ENCODE measurements at regions not wholly inside any gene's neighbourhood (a gene's known extent, or its start where the extent isn't known, plus 50 kb on each side); places are given as distances from the start of the nearest gene placed in this dataset.

DNA sequence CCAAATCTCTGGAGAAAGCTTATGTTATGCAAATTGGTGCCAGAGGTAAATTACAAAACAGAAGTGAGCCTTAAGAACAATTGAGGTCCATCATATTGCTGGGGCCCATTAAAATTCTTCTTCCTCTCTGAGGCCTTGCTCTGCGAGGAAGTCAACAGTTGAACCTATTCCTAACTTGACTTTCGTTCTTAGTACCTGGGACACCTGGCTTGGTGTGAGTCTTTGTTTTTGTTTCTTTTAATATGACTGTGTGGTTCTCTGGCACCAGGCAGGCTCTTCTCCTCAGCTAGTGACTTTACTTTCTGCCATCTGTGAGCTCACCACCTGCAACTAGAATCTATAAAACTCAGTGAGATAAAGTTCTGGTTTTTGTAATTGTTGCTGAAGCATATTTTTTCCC, 120.4 kb downstream of the CBLN1 start:
- Histone ChIP-seq H3K4me3 (ENCODE audit: low read depth, low read length) (no peak overlapping the region), H3K27me3 (ENCODE audit: control insufficient read depth, insufficient read depth, low read length) (no peaks in the 10 kb centered on the region), H3K36me3 (ENCODE audit: control insufficient read depth, insufficient read depth, low read length) (no peaks in the 10 kb centered on the region)
- ChIA-PET CTCF (no interaction called here), POLR2A (no interaction called here)
- TF ChIP-seq CTCF (IDR thresholded peaks at IDR 0.05; ENCODE audit: insufficient read depth, low read depth, low read length) = no peak
- no peak for DNase-seq (ENCODE audit: low read depth)

DNA sequence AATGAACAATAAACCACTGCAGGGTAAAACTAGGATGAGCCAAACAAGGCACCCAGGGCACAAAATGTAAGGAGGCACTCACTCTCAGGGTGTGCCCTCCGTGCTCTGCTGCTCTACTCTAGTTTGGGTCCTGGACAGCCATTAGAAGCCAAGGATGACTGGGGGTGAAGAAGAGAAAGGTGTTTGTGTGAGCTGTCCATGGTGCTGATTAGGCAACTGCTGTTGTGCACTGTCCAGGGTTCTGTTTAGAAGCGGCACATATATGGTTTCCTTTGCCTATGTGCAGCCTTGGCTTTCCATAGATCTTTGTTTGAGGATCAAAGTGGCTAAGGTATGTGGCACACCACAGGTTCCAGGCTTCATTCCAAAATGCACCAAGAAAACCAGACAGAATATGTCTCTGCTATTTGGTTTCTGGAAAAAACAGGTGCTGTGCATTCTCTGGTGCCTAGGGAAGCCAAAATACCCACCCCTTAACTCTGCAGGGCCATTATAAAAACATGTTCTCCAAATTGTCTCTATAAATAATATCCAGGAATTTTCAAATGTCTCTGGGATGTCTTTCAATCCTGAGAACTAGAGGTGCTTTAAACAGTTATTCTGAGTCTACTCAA, 123.5 kb downstream of the CBLN1 start:
- CTCF ChIA-PET = no interaction called here
- Histone ChIP-seq H3K36me3 (ENCODE audit: control insufficient read depth, insufficient read depth, low read length) (no peaks in the 10 kb centered on the region), H3K4me3 (ENCODE audit: low read depth, low read length) (no peak overlapping the region), H3K27me3 (ENCODE audit: control insufficient read depth, insufficient read depth, low read length) (no peaks in the 10 kb centered on the region)
- POLR2A ChIA-PET = no interaction called here
- TF ChIP-seq CTCF (IDR thresholded peaks at IDR 0.05; ENCODE audit: insufficient read depth, low read depth, low read length) = no peak
- DNase-seq (ENCODE audit: low read depth) = no peak

DNA sequence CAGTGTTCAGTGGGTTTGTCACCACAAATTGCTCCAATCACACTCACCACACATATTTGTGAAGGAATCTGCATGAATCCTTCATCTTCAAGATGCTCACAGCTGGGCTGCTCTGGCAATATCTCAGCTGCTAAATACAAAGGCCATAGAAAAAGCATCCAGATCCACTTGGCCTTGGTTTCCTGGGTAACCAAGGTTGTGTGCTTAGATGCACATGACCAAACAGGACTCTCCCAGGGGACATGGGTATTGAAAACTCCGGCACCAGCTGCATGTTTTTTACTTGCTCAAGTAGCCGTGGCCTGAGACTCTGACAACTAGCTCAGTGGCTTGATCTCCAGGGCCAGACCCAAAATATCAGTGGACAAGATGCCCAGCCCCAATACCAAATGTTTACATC, 131.3 kb downstream of the CBLN1 start:
- no peak for TF ChIP-seq CTCF (IDR thresholded peaks at IDR 0.05; ENCODE audit: insufficient read depth, low read depth, low read length)
- H3K36me3 ChIP-seq (ENCODE audit: control insufficient read depth, insufficient read depth, low read length) = no peaks in the 10 kb centered on the region
- ChIA-PET POLR2A (no interaction called here), CTCF (no interaction called here)
- H3K4me3 ChIP-seq (ENCODE audit: low read depth, low read length) = no peak overlapping the region
- no peak for DNase-seq (ENCODE audit: low read depth)
- no peaks in the 10 kb centered on the region for H3K27me3 ChIP-seq (ENCODE audit: control insufficient read depth, insufficient read depth, low read length)

DNA sequence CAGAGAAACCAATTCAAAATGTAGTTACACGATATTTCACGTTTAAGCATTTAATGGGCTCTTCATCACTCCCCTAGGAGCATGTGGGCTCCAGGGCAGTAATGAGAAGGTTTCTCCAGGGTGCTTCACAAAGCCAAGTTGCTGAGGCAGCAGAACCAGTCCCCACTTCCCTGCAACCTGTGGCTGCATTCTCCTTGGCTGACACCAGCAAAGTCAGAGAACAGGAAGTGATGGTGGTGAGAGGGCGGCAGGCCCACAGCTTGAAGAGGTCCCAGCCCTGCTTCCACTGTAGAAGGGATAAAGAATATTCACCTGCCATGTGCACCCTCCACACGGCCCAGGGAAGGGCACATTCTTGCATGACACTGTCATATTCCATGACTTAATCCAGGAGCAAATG, 133.2 kb downstream of the CBLN1 start:
- Histone ChIP-seq H3K27me3 (ENCODE audit: control insufficient read depth, insufficient read depth, low read length) (no peaks in the 10 kb centered on the region), H3K36me3 (ENCODE audit: control insufficient read depth, insufficient read depth, low read length) (no peaks in the 10 kb centered on the region), H3K4me3 (ENCODE audit: low read depth, low read length) (no peak overlapping the region)
- ChIA-PET POLR2A (no interaction called here), CTCF (no interaction called here)
- DNase-seq (ENCODE audit: low read depth) = no peak
- TF ChIP-seq CTCF (IDR thresholded peaks at IDR 0.05; ENCODE audit: insufficient read depth, low read depth, low read length) = no peak

GRCh38 chr16:49140618-49141017, 141.0 kb downstream of the CBLN1 start:
- no peak for DNase-seq (ENCODE audit: low read depth)
- H3K36me3 ChIP-seq (ENCODE audit: control insufficient read depth, insufficient read depth, low read length) = no peaks in the 10 kb centered on the region
- no peak for TF ChIP-seq CTCF (IDR thresholded peaks at IDR 0.05; ENCODE audit: insufficient read depth, low read depth, low read length)
- no peak overlapping the region for H3K4me3 ChIP-seq (ENCODE audit: low read depth, low read length)
- CTCF ChIA-PET = no interaction called here
- H3K27me3 ChIP-seq (ENCODE audit: control insufficient read depth, insufficient read depth, low read length) = no peaks in the 10 kb centered on the region
- POLR2A ChIA-PET = no interaction called here

Measured in BJ (cell line).